Mesenchymal stem cell (in vitro differentiated cells and primary cell): ENCODE measurements at regions not wholly inside any gene's neighbourhood (a gene's known extent, or its start where the extent isn't known, plus 50 kb on each side); places are given as distances from the start of the nearest gene placed in this dataset.

Experiments
- DNase-seq: peaks from one replicate; pipeline ENCODE4 v3.0.0-alpha.2; 2013
- H2AFZ ChIP-seq: one replicate; pipeline ENCODE4 v1.6.1; 2013; ENCODE audit warnings: low read depth, mild to moderate bottlenecking, control low read depth, inconsistent platforms, low read length, moderate library complexity
- H2AK5ac ChIP-seq: 2 replicates; pipeline ENCODE4 v1.6.1; 2013; ENCODE audit warnings: low read length, moderate library complexity, mild to moderate bottlenecking, inconsistent platforms; ENCODE audit not compliant: severe bottlenecking
- H2BK120ac ChIP-seq: one replicate; pipeline ENCODE4 v1.6.1; 2013; ENCODE audit warnings: low read depth, mild to moderate bottlenecking, inconsistent platforms, low read length, moderate library complexity
- H2BK12ac ChIP-seq, 2 experiments: one replicate each; pipeline ENCODE4 v1.6.1; 2013; ENCODE audit warnings: inconsistent platforms in 2 of 2, low read length in 2 of 2, mild to moderate bottlenecking in 2 of 2, moderate library complexity in 2 of 2, control low read depth in 1 of 2
- H2BK15ac ChIP-seq: one replicate; pipeline ENCODE4 v1.6.1; 2013; ENCODE audit warnings: mild to moderate bottlenecking, low read depth, inconsistent platforms; ENCODE audit not compliant: poor library complexity, severe bottlenecking
- H2BK5ac ChIP-seq: 2 replicates; pipeline ENCODE4 v1.6.1; 2013; ENCODE audit warnings: low read depth, mild to moderate bottlenecking, low read length, control low read depth, inconsistent platforms; ENCODE audit not compliant: poor library complexity, severe bottlenecking
- H3K14ac ChIP-seq, 2 experiments: one replicate each; pipeline ENCODE4 v1.6.1; 2013; ENCODE audit warnings: inconsistent platforms in 2 of 2, low read length in 2 of 2, control low read depth in 1 of 2, mild to moderate bottlenecking in 1 of 2, moderate library complexity in 1 of 2
- H3K18ac ChIP-seq, 2 experiments: one replicate each; pipeline ENCODE4 v1.6.1; 2013; ENCODE audit warnings: inconsistent platforms in 2 of 2, low read length in 2 of 2, control low read depth in 1 of 2, low read depth in 1 of 2, mild to moderate bottlenecking in 1 of 2
- H3K23ac ChIP-seq, 2 experiments: one replicate each; pipeline ENCODE4 v1.6.1; 2013; ENCODE audit warnings: inconsistent platforms in 2 of 2, low read length in 2 of 2, mild to moderate bottlenecking in 2 of 2, moderate library complexity in 2 of 2, control low read depth in 1 of 2
- H3K27ac ChIP-seq: 2 replicates; pipeline ENCODE4 v1.5.1; 2013; ENCODE audit warnings: mild to moderate bottlenecking, moderate library complexity, low read length, control low read depth, inconsistent platforms; ENCODE audit not compliant: poor library complexity, severe bottlenecking
- H3K27me3 ChIP-seq, 2 experiments: 2 replicates each; pipeline versions ENCODE4 v1.6.1 to v1.7.0; 2013; ENCODE audit warnings: low read length in 2 of 2, mild to moderate bottlenecking in 2 of 2, moderate library complexity in 2 of 2, control low read depth in 1 of 2, inconsistent platforms in 1 of 2; ENCODE audit not compliant: control insufficient read depth in 1 of 2, insufficient read depth in 1 of 2
- H3K36me3 ChIP-seq, 2 experiments: 2 replicates each; pipeline versions ENCODE4 v1.6.1 to v1.7.0; 2013; ENCODE audit warnings: low read length in 2 of 2, control low read depth in 1 of 2, inconsistent platforms in 1 of 2, low read depth in 1 of 2, mild to moderate bottlenecking in 1 of 2; ENCODE audit not compliant: insufficient read depth in 2 of 2, control insufficient read depth in 1 of 2
- H3K4ac ChIP-seq, 2 experiments: one replicate each; pipeline ENCODE4 v1.6.1; 2013; ENCODE audit warnings: inconsistent platforms in 2 of 2, low read length in 2 of 2, mild to moderate bottlenecking in 2 of 2, moderate library complexity in 2 of 2, control low read depth in 1 of 2, low read depth in 1 of 2
- H3K4me1 ChIP-seq: 2 replicates; pipeline ENCODE4 v1.6.1; 2013; ENCODE audit warnings: low read depth, low read length, control low read depth; ENCODE audit not compliant: control insufficient read depth, insufficient read depth
- H3K4me2 ChIP-seq: 2 replicates; pipeline ENCODE4 v1.6.1; 2013; ENCODE audit warnings: low read length, mild to moderate bottlenecking, inconsistent platforms; ENCODE audit not compliant: poor library complexity, severe bottlenecking
- H3K4me3 ChIP-seq, 2 experiments: 2 replicates each; pipeline versions ENCODE4 v1.5.1 to v1.7.0; 2013; ENCODE audit warnings: low read length in 2 of 2, mild to moderate bottlenecking in 2 of 2, control low read depth in 1 of 2, low read depth in 1 of 2; ENCODE audit not compliant: insufficient read depth in 1 of 2
- H3K79me1 ChIP-seq: replicated peaks from 2 replicates; pipeline ENCODE4 v1.6.1; 2013; ENCODE audit warnings: mild to moderate bottlenecking, control low read depth, low read length, inconsistent platforms; ENCODE audit not compliant: poor library complexity, severe bottlenecking
- H3K9ac ChIP-seq: 2 replicates; pipeline ENCODE4 v1.7.0; 2013; ENCODE audit warnings: mild to moderate bottlenecking, low read length, moderate library complexity
- H3K9me3 ChIP-seq: 2 replicates; pipeline ENCODE4 v1.7.0; 2013; ENCODE audit warnings: mild to moderate bottlenecking, low read length; ENCODE audit not compliant: control insufficient read depth
- H4K8ac ChIP-seq: one replicate; pipeline ENCODE4 v1.6.1; 2013; ENCODE audit warnings: inconsistent platforms, mild to moderate bottlenecking, low read length, moderate library complexity
- H4K91ac ChIP-seq: one replicate; pipeline ENCODE4 v1.6.1; 2013; ENCODE audit warnings: mild to moderate bottlenecking, low read length, inconsistent platforms
- WGBS: methylation state at CpG from one replicate; pipeline ENCODE4 v1.1.7; 2013; ENCODE audit warnings: mixed read lengths; 5-methylcytosine and 5-hydroxymethylcytosine counted together

- Histone ChIP-seq H4K8ac (no peak overlapping the region), H3K18ac (no peak overlapping the region), H3K4me1 (no peaks in the 10 kb centered on the region), H3K36me3 (no peaks in the 10 kb centered on the region), H2BK120ac (no peak overlapping the region), H3K4me3 (no peak overlapping the region), H2BK12ac (no peak overlapping the region), H2AFZ (no peak overlapping the region), H3K9ac (no peak overlapping the region), H2BK5ac (no peak overlapping the region), H4K91ac (no peak overlapping the region), H3K14ac (no peak overlapping the region), H2BK15ac (no peak overlapping the region), H3K4me2 (no peak overlapping the region), H3K27ac (no peak overlapping the region), H3K9me3 (no peaks in the 10 kb centered on the region), H3K4ac (no peak overlapping the region), H3K79me1 (no peaks in the 10 kb centered on the region), H3K23ac (no peak overlapping the region), H2AK5ac (no peak overlapping the region), H3K27me3 (no peaks in the 10 kb centered on the region)
- DNase-seq = no peak
- WGBS = 79% methylated on average over 2 of the region's 2 CpGs
These were observed 228.4 kb downstream of the CMPK2 start for GRCh38 chr2:6637330-6637729.

- H3K4me2 ChIP-seq = no peak overlapping the region
- no peak overlapping the region for H3K23ac ChIP-seq
- H3K4me1 ChIP-seq = no peaks in the 10 kb centered on the region
- H2BK5ac ChIP-seq = no peak overlapping the region
- H2AFZ ChIP-seq = no peak overlapping the region
- H3K27me3 ChIP-seq = no peaks in the 10 kb centered on the region
- no peak overlapping the region for H2BK12ac ChIP-seq
- no peaks in the 10 kb centered on the region for H3K36me3 ChIP-seq
- no peak overlapping the region for H4K8ac ChIP-seq
- no peak overlapping the region for H3K27ac ChIP-seq
- no peak for DNase-seq
- WGBS = 0% methylated on average over 1 of the region's 3 CpGs
- no peak overlapping the region for H3K18ac ChIP-seq
- H2BK15ac ChIP-seq = no peak overlapping the region
- H2AK5ac ChIP-seq = no peak overlapping the region
- no peak overlapping the region for H3K14ac ChIP-seq
- H3K9ac ChIP-seq = no peak overlapping the region
- no peak overlapping the region for H3K4me3 ChIP-seq
- H4K91ac ChIP-seq = no peak overlapping the region
- no peak overlapping the region for H2BK120ac ChIP-seq
- H3K9me3 ChIP-seq = no peaks in the 10 kb centered on the region
- H3K4ac ChIP-seq = no peak overlapping the region
- no peaks in the 10 kb centered on the region for H3K79me1 ChIP-seq
These were observed 225.6 kb downstream of the CMPK2 start for GRCh38 chr2:6639929-6640620.

- WGBS = 11% methylated on average over 1 of the region's 1 CpG
These were observed 225.1 kb downstream of the CMPK2 start for GRCh38 chr2:6640621-6641015.

GRCh38 chr2:6641956-6642355, 223.8 kb downstream of the CMPK2 start:
- Histone ChIP-seq H3K9ac (no peak overlapping the region), H3K4me1 (no peaks in the 10 kb centered on the region), H2BK5ac (no peak overlapping the region), H2BK12ac (no peak overlapping the region), H3K23ac (no peak overlapping the region), H3K14ac (no peak overlapping the region), H3K4me3 (no peak overlapping the region), H3K9me3 (no peaks in the 10 kb centered on the region), H3K4ac (no peak overlapping the region), H3K79me1 (no peaks in the 10 kb centered on the region), H3K27me3 (no peaks in the 10 kb centered on the region), H2AK5ac (no peak overlapping the region), H3K4me2 (no peak overlapping the region), H3K27ac (no peak overlapping the region), H4K91ac (no peak overlapping the region), H3K18ac (no peak overlapping the region), H4K8ac (no peak overlapping the region), H2BK15ac (no peak overlapping the region), H3K36me3 (no peaks in the 10 kb centered on the region), H2AFZ (no peak overlapping the region), H2BK120ac (no peak overlapping the region)
- DNase-seq = no peak
- WGBS = 63% methylated on average over 1 of the region's 1 CpG

More at GRCh38 chr2:6640621-6641015, 225.1 kb downstream of the CMPK2 start:
- Histone ChIP-seq H3K27me3 (no peaks in the 10 kb centered on the region), H3K79me1 (no peaks in the 10 kb centered on the region), H3K18ac (no peak overlapping the region), H3K23ac (no peak overlapping the region), H3K27ac (no peak overlapping the region), H3K36me3 (no peaks in the 10 kb centered on the region), H4K8ac (no peak overlapping the region), H3K4me2 (no peak overlapping the region), H3K9me3 (no peaks in the 10 kb centered on the region), H2BK5ac (no peak overlapping the region), H2BK12ac (no peak overlapping the region), H3K4me1 (no peaks in the 10 kb centered on the region), H3K4me3 (no peak overlapping the region), H3K9ac (no peak overlapping the region), H2AK5ac (no peak overlapping the region), H3K14ac (no peak overlapping the region), H4K91ac (no peak overlapping the region), H3K4ac (no peak overlapping the region), H2BK15ac (no peak overlapping the region), H2AFZ (no peak overlapping the region), H2BK120ac (no peak overlapping the region)
- DNase-seq = no peak
